Type B pancreatic cell (in vitro differentiated cells): ENCODE measurements at regions not wholly inside any gene's neighbourhood (a gene's known extent, or its start where the extent isn't known, plus 50 kb on each side); places are given as distances from the start of the nearest gene placed in this dataset.

ENCODE experiments used
- DNase-seq: peaks from one replicate; pipeline ENCODE4 v3.0.0; 2021; ENCODE audit warnings: mixed read lengths; ENCODE audit not compliant: unreplicated experiment; ENCODE audit errors: extremely low spot score
- H3K27ac Mint-ChIP-seq: 2 replicates; pipeline ENCODE4 v1.8.0; 2021; ENCODE audit warnings: mild to moderate bottlenecking, mixed read lengths
- H3K27me3 Mint-ChIP-seq: 2 replicates; pipeline ENCODE4 v1.8.0; 2021; ENCODE audit warnings: mixed read lengths
- H3K36me3 Mint-ChIP-seq: 2 replicates; pipeline ENCODE4 v1.8.0; 2021; ENCODE audit warnings: mixed read lengths
- H3K4me1 Mint-ChIP-seq: one replicate; pipeline ENCODE4 v1.8.0; 2021; ENCODE audit warnings: mixed read lengths; ENCODE audit not compliant: unreplicated experiment
- H3K4me3 Mint-ChIP-seq: 2 replicates; pipeline ENCODE4 v1.8.0; 2021; ENCODE audit warnings: mild to moderate bottlenecking, mixed read lengths
- H3K9me3 Mint-ChIP-seq: 2 replicates; pipeline ENCODE4 v1.8.0; 2021; ENCODE audit warnings: mixed read lengths
- CTCF ChIP-seq: fragments of 200-600 bp; sonication (generic); conservative IDR thresholded peaks from 2 replicates; pipeline ENCODE4 v1.5.0; 2021; ENCODE audit warnings: antibody characterized with exemption, mild to moderate bottlenecking

DNA sequence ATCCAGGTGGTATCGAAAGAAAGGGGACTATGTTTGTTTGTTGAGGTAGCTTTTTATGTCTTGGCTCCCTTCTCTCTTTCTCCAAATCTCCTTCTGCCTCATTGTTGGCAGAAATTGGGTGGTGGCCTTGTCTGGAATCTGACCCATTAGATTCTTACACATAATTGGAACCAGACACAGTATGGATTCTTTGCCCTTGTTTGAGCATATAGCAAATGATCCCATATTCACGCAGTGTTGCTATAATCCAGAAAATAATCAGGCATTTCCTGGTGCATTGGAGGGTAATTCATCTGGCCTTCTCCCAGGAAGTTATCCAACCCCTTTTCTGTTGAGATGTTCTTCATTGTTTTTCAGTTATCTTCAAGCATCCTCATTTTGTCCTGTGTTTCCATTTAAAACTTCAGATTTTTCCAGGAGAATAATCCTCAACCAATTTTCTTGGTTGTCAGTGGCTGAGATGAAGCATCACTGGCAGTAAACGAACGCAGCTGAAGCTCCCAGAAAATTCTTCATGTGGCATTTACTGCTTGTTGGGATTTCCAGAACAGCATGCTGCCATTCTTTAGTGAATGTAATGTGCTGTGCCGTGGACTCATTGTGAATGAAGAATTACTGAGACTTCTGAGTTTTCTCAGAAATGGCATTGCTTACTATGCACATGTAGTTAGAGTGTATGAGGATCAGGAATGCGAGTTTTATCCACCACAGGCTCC is 70.5 kb upstream of the NTRK2 start:
- Mint-ChIP-seq H3K4me3 (no peak overlapping the region), H3K27ac (no peak overlapping the region), H3K4me1 (no peaks in the 10 kb centered on the region), H3K36me3 (no peaks in the 10 kb centered on the region), H3K27me3 (peaks cover 21% of the 10 kb centered on the region), H3K9me3 (peaks cover 7% of the 10 kb centered on the region)
- no peak for TF ChIP-seq CTCF
- DNase-seq = no peak

DNA sequence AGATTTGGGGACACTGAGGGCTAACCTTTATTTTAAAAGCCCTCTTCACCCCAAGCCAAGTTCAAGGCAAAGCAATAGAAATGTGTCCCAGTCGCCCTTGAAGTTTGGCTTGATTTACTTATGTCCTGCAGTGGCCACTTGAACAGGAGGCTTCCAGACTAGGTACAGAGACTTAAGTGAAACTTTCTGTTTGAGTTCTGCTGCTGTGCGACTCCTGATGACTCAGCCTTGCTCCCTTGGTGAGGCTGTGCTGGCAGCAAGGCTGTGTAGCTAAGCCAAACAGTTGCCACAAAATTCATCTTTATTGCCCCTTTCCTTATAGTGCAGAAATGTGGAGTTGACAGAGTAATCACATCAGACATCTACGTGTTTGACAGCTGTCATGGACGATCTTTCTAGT is 68.8 kb upstream of the NTRK2 start:
- Mint-ChIP-seq H3K27me3 (peaks cover 21% of the 10 kb centered on the region), H3K9me3 (peaks cover 7% of the 10 kb centered on the region), H3K4me3 (no peak overlapping the region), H3K36me3 (no peaks in the 10 kb centered on the region), H3K4me1 (no peaks in the 10 kb centered on the region), H3K27ac (no peak overlapping the region)
- no peak for TF ChIP-seq CTCF
- DNase-seq = no peak

DNA sequence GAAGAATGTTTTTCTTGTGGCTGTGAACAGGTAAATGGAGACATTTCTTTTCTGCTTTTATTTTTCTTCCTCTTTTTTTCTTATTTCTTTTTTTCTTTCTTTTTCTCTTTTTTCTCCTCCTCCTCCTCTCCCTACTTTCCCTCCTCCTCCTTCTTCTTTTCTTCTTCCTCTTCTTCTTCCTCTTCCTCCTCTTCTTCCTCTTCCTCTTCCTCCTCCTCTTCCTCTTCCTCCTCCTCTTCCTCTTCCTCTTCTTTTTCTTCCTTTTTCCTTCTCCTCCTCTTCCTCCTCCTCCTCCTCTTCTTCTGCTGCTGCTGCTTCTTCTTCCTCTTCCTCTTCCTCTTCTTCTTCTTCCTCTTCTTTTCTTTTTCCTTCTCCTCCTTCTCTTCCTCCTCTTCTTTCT is 65.3 kb upstream of the NTRK2 start:
- Mint-ChIP-seq H3K27me3 (peaks cover 17% of the 10 kb centered on the region), H3K9me3 (no peaks in the 10 kb centered on the region), H3K4me1 (no peaks in the 10 kb centered on the region), H3K36me3 (no peaks in the 10 kb centered on the region), H3K27ac (no peak overlapping the region), H3K4me3 (no peak overlapping the region)
- no peak for TF ChIP-seq CTCF
- DNase-seq = no peak

GRCh38 chr9:84609779-84610178 is 59.8 kb upstream of the NTRK2 start:
- H3K4me3 Mint-ChIP-seq = no peak overlapping the region
- no peak for DNase-seq
- H3K27me3 Mint-ChIP-seq = peaks cover 3% of the 10 kb centered on the region
- H3K4me1 Mint-ChIP-seq = no peaks in the 10 kb centered on the region
- no peaks in the 10 kb centered on the region for H3K36me3 Mint-ChIP-seq
- no peak for TF ChIP-seq CTCF
- no peaks in the 10 kb centered on the region for H3K9me3 Mint-ChIP-seq
- no peak overlapping the region for H3K27ac Mint-ChIP-seq

DNA sequence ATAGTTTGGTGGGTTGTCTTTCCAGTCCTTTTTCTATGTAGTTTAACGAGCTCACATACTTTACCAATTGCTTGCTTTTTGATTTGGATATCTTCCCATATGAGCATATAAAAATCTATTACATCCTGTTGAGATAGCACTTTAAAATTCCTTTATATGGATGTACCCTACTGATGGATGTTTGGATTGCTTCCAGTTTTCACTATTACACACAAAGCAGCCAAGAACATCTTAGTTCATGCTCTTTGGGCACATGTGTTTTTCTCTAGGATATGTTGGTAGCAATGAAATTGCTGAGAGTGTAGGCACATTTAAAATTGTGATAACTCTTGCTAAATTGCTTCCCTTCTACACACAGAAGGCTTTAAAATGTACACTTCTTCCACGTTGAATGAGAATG is 56.1 kb upstream of the NTRK2 start:
- TF ChIP-seq CTCF = no peak
- DNase-seq = no peak
- H3K27me3 Mint-ChIP-seq = peaks cover 2% of the 10 kb centered on the region
- H3K9me3 Mint-ChIP-seq = no peaks in the 10 kb centered on the region
- H3K4me1 Mint-ChIP-seq = peaks cover 16% of the 10 kb centered on the region
- no peak overlapping the region for H3K27ac Mint-ChIP-seq
- H3K36me3 Mint-ChIP-seq = no peaks in the 10 kb centered on the region
- no peak overlapping the region for H3K4me3 Mint-ChIP-seq

- H3K27me3 Mint-ChIP-seq = peaks cover 7% of the 10 kb centered on the region
- peaks cover 16% of the 10 kb centered on the region for H3K4me1 Mint-ChIP-seq
- H3K4me3 Mint-ChIP-seq = no peak overlapping the region
These were observed 54.0 kb upstream of the NTRK2 start for GRCh38 chr9:84615544-84615943.

More at GRCh38 chr9:84615544-84615943, 54.0 kb upstream of the NTRK2 start:
- Mint-ChIP-seq H3K9me3 (no peaks in the 10 kb centered on the region), H3K27ac (no peak overlapping the region), H3K36me3 (no peaks in the 10 kb centered on the region)
- no peak for DNase-seq
- no peak for TF ChIP-seq CTCF
